ENCODE measurements at regions not wholly inside any gene's neighbourhood (a gene's known extent, or its start where the extent isn't known, plus 50 kb on each side); places are given as distances from the start of the nearest gene placed in this dataset.

GRCh38 chr16:85279402-85279801, 167.1 kb upstream of the CIBAR2 start:
- Mint-ChIP-seq H3K27ac (ENCODE audit: unreplicated experiment) (no peak overlapping the region), H3K4me1 (ENCODE audit: unreplicated experiment) (no peaks in the 10 kb centered on the region), H3K27me3 (ENCODE audit: unreplicated experiment) (peaks cover 1% of the 10 kb centered on the region), H3K9me3 (ENCODE audit: unreplicated experiment) (no peaks in the 10 kb centered on the region), H3K4me3 (ENCODE audit: unreplicated experiment) (no peak overlapping the region), H3K36me3 (ENCODE audit: low read depth, unreplicated experiment) (no peaks in the 10 kb centered on the region)
- TF ChIP-seq CTCF (IDR thresholded peaks at IDR 0.05; ENCODE audit: unreplicated experiment): no peak
- no peak for DNase-seq (ENCODE audit: low spot score)

- H3K9me3 Mint-ChIP-seq (ENCODE audit: unreplicated experiment): no peaks in the 10 kb centered on the region
- no peaks in the 10 kb centered on the region for H3K4me1 Mint-ChIP-seq (ENCODE audit: unreplicated experiment)
- H3K27ac Mint-ChIP-seq (ENCODE audit: unreplicated experiment): no peak overlapping the region
- H3K36me3 Mint-ChIP-seq (ENCODE audit: low read depth, unreplicated experiment): no peaks in the 10 kb centered on the region
- no peak for TF ChIP-seq CTCF (IDR thresholded peaks at IDR 0.05; ENCODE audit: unreplicated experiment)
- no peak overlapping the region for H3K4me3 Mint-ChIP-seq (ENCODE audit: unreplicated experiment)
- H3K27me3 Mint-ChIP-seq (ENCODE audit: unreplicated experiment): peaks cover 1% of the 10 kb centered on the region
- no peak for DNase-seq (ENCODE audit: low spot score)
Measured at GRCh38 chr16:85279825-85280545, 167.7 kb upstream of the CIBAR2 start.

GRCh38 chr16:85281181-85281580, 168.9 kb upstream of the CIBAR2 start:
- no peak overlapping the region for H3K27ac Mint-ChIP-seq (ENCODE audit: unreplicated experiment)
- H3K27me3 Mint-ChIP-seq (ENCODE audit: unreplicated experiment): no peaks in the 10 kb centered on the region
- H3K4me3 Mint-ChIP-seq (ENCODE audit: unreplicated experiment): no peak overlapping the region
- no peaks in the 10 kb centered on the region for H3K9me3 Mint-ChIP-seq (ENCODE audit: unreplicated experiment)
- TF ChIP-seq CTCF (IDR thresholded peaks at IDR 0.05; ENCODE audit: unreplicated experiment): no peak
- H3K4me1 Mint-ChIP-seq (ENCODE audit: unreplicated experiment): no peaks in the 10 kb centered on the region
- H3K36me3 Mint-ChIP-seq (ENCODE audit: low read depth, unreplicated experiment): no peaks in the 10 kb centered on the region
- DNase-seq (ENCODE audit: low spot score): no peak

- H3K27me3 Mint-ChIP-seq (ENCODE audit: unreplicated experiment): no peaks in the 10 kb centered on the region
- no peaks in the 10 kb centered on the region for H3K4me1 Mint-ChIP-seq (ENCODE audit: unreplicated experiment)
- no peak overlapping the region for H3K27ac Mint-ChIP-seq (ENCODE audit: unreplicated experiment)
- H3K4me3 Mint-ChIP-seq (ENCODE audit: unreplicated experiment): no peak overlapping the region
- H3K36me3 Mint-ChIP-seq (ENCODE audit: low read depth, unreplicated experiment): no peaks in the 10 kb centered on the region
- H3K9me3 Mint-ChIP-seq (ENCODE audit: unreplicated experiment): no peaks in the 10 kb centered on the region
- no peak for TF ChIP-seq CTCF (IDR thresholded peaks at IDR 0.05; ENCODE audit: unreplicated experiment)
- no peak for DNase-seq (ENCODE audit: low spot score)
Measured at GRCh38 chr16:85282842-85283241, 170.6 kb upstream of the CIBAR2 start.

GRCh38 chr16:85283305-85284050, 171.2 kb upstream of the CIBAR2 start:
- Mint-ChIP-seq H3K27ac (ENCODE audit: unreplicated experiment) (no peak overlapping the region), H3K27me3 (ENCODE audit: unreplicated experiment) (no peaks in the 10 kb centered on the region), H3K36me3 (ENCODE audit: low read depth, unreplicated experiment) (no peaks in the 10 kb centered on the region), H3K9me3 (ENCODE audit: unreplicated experiment) (no peaks in the 10 kb centered on the region), H3K4me1 (ENCODE audit: unreplicated experiment) (no peaks in the 10 kb centered on the region), H3K4me3 (ENCODE audit: unreplicated experiment) (no peak overlapping the region)
- DNase-seq (ENCODE audit: low spot score): no peak
- TF ChIP-seq CTCF (IDR thresholded peaks at IDR 0.05; ENCODE audit: unreplicated experiment): no peak

Measured in endothelial cell (in vitro differentiated cells).